ENCODE measurements at regions not wholly inside any gene's neighbourhood (a gene's known extent, or its start where the extent isn't known, plus 50 kb on each side); places are given as distances from the start of the nearest gene placed in this dataset.
A peak's percentile ranks its signal among the peaks of the same experiment; 100 is the strongest.

GRCh38 chr16:17812771-17813170, 342.0 kb upstream of the XYLT1 start:
- DNase-seq (ENCODE audit: low read depth, low spot score): no peak

GRCh38 chr16:17804857-17805256, 334.1 kb upstream of the XYLT1 start:
- DNase-seq (ENCODE audit: low read depth, low spot score): no peak

DNA sequence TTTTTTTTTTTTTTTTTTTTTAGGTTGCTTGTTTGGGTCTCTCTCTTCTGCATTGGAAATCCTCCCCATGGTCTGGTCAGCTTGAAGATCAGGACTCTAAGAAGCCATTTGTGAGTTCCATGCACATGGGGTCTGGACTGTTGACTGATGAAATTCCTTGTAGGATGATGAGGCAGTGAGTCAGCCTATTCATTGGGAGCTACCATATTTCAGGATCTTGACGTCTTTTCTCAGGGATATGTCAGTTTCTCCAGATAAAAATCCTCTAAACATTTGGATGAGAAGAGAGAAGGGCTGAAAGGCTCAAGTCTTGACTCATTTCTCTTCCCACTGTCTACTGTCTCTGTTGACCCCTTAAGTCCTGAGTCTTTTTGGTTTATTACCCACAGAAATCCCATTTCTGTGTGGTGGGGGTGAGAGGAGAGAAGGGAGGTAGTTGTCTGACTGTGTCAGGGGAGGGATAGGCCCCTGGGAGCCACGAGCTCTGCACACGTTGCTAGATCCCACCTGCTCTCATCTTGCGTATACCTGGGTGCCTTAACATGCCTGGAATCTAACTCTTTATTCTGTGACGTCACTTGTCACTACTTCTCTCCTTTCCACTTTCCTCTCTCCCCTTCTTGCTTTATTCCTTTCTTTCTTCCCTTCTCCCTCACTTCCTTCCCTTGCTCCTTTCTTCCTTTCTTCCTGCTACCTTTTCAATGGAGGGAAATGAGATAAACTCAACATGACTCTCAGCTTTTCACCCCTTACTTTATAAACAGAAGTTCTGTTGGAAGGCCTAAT, 333.1 kb upstream of the XYLT1 start:
- peak; percentile 58 for DNase-seq (ENCODE audit: low read depth, low spot score)

- DNase-seq (ENCODE audit: low read depth, low spot score): peak; percentile 7
Measured at GRCh38 chr16:17802571-17802970, 331.8 kb upstream of the XYLT1 start.

GRCh38 chr16:17801068-17801467, 330.3 kb upstream of the XYLT1 start:
- no peak for DNase-seq (ENCODE audit: low read depth, low spot score)

DNA sequence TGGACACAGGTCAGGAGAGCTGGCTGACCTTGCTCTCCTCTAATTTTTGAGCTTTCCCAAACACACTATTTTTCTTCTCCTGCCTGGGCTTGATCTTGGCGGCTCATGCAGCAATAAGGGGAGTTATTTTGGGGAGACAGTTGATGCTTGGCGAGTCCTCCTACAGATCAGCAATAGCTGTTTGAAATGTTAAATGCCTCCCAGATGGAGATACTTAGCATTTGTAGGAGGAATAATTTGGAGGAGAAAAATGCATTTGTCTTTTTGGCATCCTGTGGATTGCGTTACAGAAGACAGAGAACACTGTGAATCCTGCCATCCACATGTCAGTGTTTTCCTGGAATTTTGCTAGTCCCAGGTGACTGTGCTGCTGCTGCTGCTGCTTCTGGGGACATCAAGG, 328.0 kb upstream of the XYLT1 start:
- DNase-seq (ENCODE audit: low read depth, low spot score): no peak

GRCh38 chr16:17793354-17793753, 322.6 kb upstream of the XYLT1 start:
- DNase-seq (ENCODE audit: low read depth, low spot score): no peak

DNA sequence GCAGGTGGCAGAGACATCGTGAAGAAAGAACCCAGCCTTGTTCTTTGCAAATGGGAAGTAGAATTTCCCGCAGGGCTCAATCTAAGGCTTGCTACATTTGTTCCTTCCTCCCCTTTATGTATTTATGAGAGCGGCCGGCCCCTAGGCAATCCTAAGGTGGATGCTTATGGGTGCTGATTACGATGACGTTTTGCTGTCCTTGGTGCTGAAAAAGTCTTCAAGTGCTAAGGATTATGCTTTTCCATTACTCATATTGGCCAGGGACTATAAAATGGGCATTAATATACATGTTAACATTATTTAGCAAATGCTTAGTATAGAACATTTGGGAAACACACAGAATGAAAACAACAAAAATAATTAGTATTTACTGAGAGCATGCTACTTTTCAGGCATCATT, 313.3 kb upstream of the XYLT1 start:
- peak; percentile 56 for DNase-seq (ENCODE audit: low read depth, low spot score)

GRCh38 chr16:17780181-17780580, 309.4 kb upstream of the XYLT1 start:
- no peak for DNase-seq (ENCODE audit: low read depth, low spot score)

GRCh38 chr16:17777408-17777863, 306.7 kb upstream of the XYLT1 start:
- no peak for DNase-seq (ENCODE audit: low read depth, low spot score)

- DNase-seq (ENCODE audit: low read depth, low spot score): no peak
Measured at GRCh38 chr16:17776888-17777287, 306.1 kb upstream of the XYLT1 start.

- no peak for DNase-seq (ENCODE audit: low read depth, low spot score)
Measured at GRCh38 chr16:17776465-17776864, 305.7 kb upstream of the XYLT1 start.

GRCh38 chr16:17775061-17775460, 304.3 kb upstream of the XYLT1 start:
- DNase-seq (ENCODE audit: low read depth, low spot score): no peak

- peak; percentile 46 for DNase-seq (ENCODE audit: low read depth, low spot score)
Measured at GRCh38 chr16:17773698-17774101, 302.9 kb upstream of the XYLT1 start.

- no peak for DNase-seq (ENCODE audit: low read depth, low spot score)
Measured at GRCh38 chr16:17770104-17770503, 299.3 kb upstream of the XYLT1 start.

DNA sequence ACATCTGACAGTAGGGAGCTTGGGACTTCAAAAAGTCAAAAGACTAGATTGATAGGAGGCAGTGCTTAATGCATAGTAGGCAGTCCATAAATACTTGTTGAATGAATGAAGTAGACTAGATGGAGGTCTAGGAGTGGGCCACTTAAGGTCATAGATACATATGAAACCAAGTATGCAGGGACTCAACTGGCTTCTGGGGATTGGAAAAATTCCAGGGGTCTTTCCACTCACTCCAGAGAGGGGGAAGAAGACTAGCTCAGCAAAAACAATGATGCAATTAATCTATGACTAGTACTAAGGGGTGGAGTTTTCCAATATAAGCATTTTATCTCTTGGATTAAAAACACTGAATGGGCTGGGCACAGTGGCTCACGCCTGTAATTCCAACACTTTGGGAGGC, 298.3 kb upstream of the XYLT1 start:
- no peak for DNase-seq (ENCODE audit: low read depth, low spot score)

GRCh38 chr16:17768257-17768656, 297.5 kb upstream of the XYLT1 start:
- peak; percentile 32 for DNase-seq (ENCODE audit: low read depth, low spot score)

- no peak for DNase-seq (ENCODE audit: low read depth, low spot score)
Measured at GRCh38 chr16:17766012-17766411, 295.3 kb upstream of the XYLT1 start.

DNA sequence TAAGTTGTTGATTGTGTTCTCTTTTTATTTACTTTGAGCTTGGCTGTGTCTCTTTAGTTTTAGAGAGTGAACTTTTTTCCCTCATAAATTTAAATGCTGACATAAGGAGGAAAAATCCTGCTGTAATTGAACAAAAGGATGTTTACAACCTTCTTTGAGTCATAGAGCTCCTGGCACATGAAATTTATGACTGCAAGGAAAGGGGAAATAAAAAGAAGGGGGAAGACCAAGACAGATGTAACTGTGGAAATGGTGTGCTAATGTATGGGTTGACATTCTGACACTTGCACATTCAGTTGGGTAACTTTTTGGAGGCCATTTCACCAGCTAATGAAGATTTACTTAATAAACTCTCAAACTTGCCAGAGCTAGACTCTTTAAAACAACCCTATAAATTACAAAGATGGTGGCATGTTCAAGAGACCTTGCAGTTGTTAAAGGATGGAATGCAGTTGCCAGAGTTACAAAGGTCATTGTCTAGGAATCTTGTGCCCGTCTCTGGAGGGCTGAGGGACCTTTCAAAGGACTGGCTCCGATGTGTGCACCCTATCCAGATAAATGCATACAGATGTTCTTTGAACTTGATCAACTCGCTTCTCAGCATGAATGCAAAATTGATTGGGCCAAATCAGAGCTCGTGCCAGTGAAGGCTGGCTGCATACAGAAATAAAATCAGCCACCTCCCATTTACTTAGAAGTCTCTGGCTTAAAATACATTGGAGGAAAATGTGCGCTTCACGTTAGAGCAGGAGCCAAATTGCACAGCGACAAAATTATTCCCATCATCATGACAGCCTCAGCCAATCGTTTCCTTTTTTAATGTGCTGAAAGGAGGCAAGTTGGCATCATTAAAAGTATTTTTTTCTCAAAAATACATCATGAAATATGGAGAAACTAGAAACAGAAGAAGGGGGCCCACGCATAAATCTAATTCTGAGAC, 289.0 kb upstream of the XYLT1 start:
- no peak for DNase-seq (ENCODE audit: low read depth, low spot score)

DNA sequence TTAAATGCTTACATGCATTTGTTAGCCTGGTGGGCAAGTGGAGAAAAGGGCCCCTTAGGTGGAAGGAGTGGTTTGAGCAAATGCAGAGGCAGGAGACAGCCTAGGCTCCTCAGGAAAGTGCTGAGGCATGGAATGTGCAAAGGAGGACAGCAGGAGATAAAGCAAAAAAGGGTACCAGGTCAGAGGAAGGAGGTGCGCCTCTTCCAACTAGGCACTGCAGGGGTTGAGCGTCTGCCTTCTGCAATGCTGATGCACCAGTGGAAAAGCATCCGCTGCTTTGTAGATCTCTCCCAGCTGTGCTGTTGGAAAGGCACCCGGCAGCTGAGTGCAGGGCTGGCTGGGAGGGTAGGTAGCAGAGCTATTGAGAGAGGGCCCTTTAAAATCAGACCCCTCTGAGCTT, 287.0 kb upstream of the XYLT1 start:
- DNase-seq (ENCODE audit: low read depth, low spot score): no peak

GRCh38 chr16:17755158-17755557, 284.4 kb upstream of the XYLT1 start:
- DNase-seq (ENCODE audit: low read depth, low spot score): no peak

GRCh38 chr16:17753434-17753833, 282.7 kb upstream of the XYLT1 start:
- no peak for DNase-seq (ENCODE audit: low read depth, low spot score)

DNA sequence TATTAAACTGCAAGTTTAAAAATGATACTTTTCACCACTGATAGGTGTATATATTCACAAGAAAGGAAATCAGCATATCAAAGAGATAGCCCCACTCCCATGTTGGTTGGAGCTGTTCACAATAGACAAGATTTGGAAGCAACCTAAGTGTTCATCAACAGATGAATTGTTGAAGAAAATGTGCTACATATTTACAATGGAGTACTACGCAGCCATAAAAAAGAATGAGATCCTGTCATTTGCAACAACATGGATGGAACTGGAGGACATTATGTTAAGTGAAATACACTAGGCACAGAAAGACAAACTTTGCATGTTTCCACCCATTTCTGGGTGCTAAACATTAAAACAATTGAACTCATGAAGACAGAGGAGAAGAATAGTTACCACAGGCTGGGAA, 278.9 kb upstream of the XYLT1 start:
- no peak for DNase-seq (ENCODE audit: low read depth, low spot score)

All from astrocyte of the hippocampus (primary cell).